ENCODE measurements at regions not wholly inside any gene's neighbourhood (a gene's known extent, or its start where the extent isn't known, plus 50 kb on each side); places are given as distances from the start of the nearest gene placed in this dataset.
"Not testable (repeated sequence)": the region's sequence is repeated elsewhere in the genome, so short reads cannot be mapped to it uniquely, and the experiment has no call there.

DNA sequence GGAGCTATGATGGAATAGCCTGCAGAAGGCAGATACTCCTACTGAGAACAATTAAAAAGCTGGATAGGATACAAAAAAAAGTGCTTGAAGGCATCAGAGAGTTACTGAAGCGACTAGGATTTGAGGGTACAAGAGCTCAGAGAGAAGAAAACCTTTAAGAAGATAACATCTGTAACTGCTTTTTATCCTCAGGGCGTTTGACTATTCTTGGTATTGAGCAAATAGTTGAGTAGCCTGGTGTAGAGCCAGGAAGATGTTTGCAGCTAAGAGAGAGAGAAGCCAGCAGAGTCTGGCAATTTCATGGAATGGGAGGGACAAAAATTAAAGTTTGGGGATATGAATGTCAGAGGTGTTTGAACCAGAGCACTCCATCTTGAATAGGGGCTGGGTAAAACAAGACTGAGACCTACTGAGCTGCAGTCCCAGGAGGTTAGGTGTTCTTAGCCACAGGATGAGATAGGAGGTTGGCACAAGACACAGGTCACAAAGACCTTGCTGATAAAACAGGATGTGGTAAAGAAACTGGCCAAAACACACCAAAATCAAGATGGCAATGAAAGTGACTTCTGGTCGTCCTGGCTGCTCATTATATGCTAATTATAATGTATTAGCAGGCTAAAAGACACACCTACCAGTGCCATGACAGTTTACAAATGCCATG is 428.8 kb downstream of the SH2D4B start:
- H3K4me1 Mint-ChIP-seq (ENCODE audit: low read depth): no peaks in the 10 kb centered on the region
- DNase-seq (no peak), ATAC-seq (no peak)
- no peak overlapping the region for H3K27ac Mint-ChIP-seq
- H3K27me3 Mint-ChIP-seq (ENCODE audit: low read depth): no peaks in the 10 kb centered on the region
- no peak overlapping the region for H3K4me3 Mint-ChIP-seq
- CTCF ChIA-PET: no interaction called here
- no peaks in the 10 kb centered on the region for H3K36me3 Mint-ChIP-seq (ENCODE audit: low read depth)
- H3K9me3 Mint-ChIP-seq (ENCODE audit: insufficient read depth): no peaks in the 10 kb centered on the region
- POLR2A ChIA-PET: no interaction called here

DNA sequence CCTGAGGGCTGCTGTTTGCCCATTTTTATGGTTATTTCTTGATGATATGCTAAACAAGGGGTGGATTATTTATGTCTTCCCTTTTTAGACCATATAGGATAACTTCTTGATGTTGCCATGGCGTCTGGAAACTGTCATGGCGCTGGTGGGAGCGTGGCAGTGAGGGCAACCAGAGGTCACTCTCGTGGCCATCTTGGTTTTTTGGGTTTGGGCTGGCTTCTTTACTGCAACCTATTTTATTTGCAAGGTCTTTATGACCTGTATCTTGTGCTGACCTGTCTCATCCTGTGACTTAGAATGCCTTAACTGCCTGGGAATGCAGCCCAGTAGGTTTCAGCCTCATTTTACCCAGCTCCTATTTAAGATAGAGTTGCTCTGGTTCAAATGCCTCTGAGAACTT is 429.7 kb downstream of the SH2D4B start:
- H3K9me3 Mint-ChIP-seq (ENCODE audit: insufficient read depth); H3K27ac Mint-ChIP-seq; H3K4me3 Mint-ChIP-seq; ATAC-seq; H3K36me3 Mint-ChIP-seq (ENCODE audit: low read depth); H3K4me1 Mint-ChIP-seq (ENCODE audit: low read depth); H3K27me3 Mint-ChIP-seq (ENCODE audit: low read depth); CTCF ChIA-PET; POLR2A ChIA-PET; DNase-seq: not testable (repeated sequence)

DNA sequence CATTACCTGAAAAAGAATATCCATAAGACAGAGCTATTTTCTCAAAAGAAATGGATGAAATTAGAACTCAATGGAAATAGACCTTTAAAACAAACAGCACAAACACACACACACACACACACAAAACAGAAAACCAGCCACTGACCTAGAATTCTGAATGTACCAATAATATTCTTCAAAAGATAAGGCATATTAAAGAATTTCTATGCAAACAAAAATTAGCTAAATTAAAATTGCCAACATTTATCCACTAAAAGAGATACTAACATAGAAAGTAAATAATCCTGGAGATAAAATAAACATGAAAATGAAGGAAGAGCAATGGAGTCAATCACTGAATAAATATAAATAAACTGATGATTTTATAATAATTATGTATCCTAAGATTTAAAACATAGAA is 431.2 kb downstream of the SH2D4B start:
- Mint-ChIP-seq H3K4me1 (ENCODE audit: low read depth) (no peaks in the 10 kb centered on the region), H3K27me3 (ENCODE audit: low read depth) (no peaks in the 10 kb centered on the region), H3K27ac (no peak overlapping the region)

DNA sequence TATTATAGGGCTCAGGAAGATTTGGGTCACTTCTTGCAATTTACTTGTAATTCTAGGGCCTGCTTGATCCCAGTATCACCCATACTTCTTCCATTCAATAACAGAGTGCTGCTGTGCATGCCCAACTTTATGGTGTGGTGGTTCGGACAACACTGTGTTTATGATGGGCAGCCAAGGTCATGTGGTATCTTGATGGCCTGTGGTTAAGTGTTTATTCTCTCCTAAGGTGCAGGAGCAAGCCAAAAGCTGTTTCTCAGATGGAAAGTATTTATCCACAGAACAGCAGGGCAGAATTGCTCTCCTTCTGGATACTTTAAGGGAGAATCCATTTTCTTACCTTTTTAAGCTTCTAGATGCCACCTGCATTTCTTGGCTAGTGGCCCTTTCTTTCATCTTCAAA is 433.8 kb downstream of the SH2D4B start:
- no peaks in the 10 kb centered on the region for H3K36me3 Mint-ChIP-seq (ENCODE audit: low read depth)
- POLR2A ChIA-PET: no interaction called here
- no peak for DNase-seq
- H3K9me3 Mint-ChIP-seq (ENCODE audit: insufficient read depth): no peaks in the 10 kb centered on the region
- CTCF ChIA-PET: no interaction called here
- no peaks in the 10 kb centered on the region for H3K27me3 Mint-ChIP-seq (ENCODE audit: low read depth)
- ATAC-seq: no peak
- no peak overlapping the region for H3K4me3 Mint-ChIP-seq
- H3K4me1 Mint-ChIP-seq (ENCODE audit: low read depth): no peaks in the 10 kb centered on the region
- no peak overlapping the region for H3K27ac Mint-ChIP-seq

More for the DNA sequence above, 431.2 kb downstream of the SH2D4B start:
- Mint-ChIP-seq H3K9me3 (ENCODE audit: insufficient read depth) (no peaks in the 10 kb centered on the region), H3K36me3 (ENCODE audit: low read depth) (no peaks in the 10 kb centered on the region), H3K4me3 (no peak overlapping the region)
- no peak for ATAC-seq
- no peak for DNase-seq
- CTCF ChIA-PET: no interaction called here
- POLR2A ChIA-PET: no interaction called here

DNA sequence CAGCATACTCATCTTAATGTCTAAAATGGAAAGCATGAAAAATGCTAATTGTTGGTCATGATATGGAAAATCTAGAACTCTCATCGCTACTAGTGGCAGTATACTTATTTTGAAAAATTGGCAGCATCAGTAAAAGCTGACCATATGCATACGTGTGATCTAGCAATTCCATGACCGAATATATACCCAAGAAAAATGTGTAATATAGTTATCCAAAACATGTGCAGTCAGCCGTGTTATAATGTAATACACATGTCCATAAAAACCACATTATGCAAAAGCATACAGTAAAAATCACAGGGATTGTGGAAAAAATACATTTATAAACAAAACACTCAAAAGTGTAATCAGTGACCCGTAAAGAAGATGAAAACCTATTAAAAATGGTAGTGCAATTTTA is 439.0 kb downstream of the SH2D4B start:
- DNase-seq: no peak
- H3K27ac Mint-ChIP-seq: no peak overlapping the region
- H3K4me1 Mint-ChIP-seq (ENCODE audit: low read depth): no peaks in the 10 kb centered on the region
- ChIA-PET POLR2A (no interaction called here), CTCF (no interaction called here)
- no peak for ATAC-seq
- no peaks in the 10 kb centered on the region for H3K9me3 Mint-ChIP-seq (ENCODE audit: insufficient read depth)
- no peaks in the 10 kb centered on the region for H3K36me3 Mint-ChIP-seq (ENCODE audit: low read depth)
- no peak overlapping the region for H3K4me3 Mint-ChIP-seq
- peaks cover 2% of the 10 kb centered on the region for H3K27me3 Mint-ChIP-seq (ENCODE audit: low read depth)

DNA sequence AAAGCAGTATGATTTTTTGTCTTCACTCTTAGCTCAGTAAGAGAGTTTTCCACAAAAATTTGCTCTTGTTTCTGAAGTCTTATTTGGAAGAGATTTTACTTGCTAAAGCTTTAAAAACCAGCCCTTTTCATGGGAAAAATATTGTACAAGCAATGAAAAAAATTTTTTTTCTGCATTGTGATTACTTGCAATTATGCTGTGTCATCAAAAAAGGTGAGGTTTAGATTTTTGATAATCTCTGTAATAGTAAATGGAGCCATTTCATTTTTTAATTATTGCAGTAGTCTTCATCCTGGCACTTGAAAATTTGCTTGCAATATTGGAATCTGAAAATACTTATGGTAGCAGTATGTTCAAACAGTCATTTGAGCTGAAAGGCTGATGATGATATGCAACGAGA is 447.4 kb downstream of the SH2D4B start:
- Mint-ChIP-seq H3K36me3 (ENCODE audit: low read depth) (no peaks in the 10 kb centered on the region), H3K27me3 (ENCODE audit: low read depth) (peaks cover 2% of the 10 kb centered on the region), H3K27ac (no peak overlapping the region), H3K4me3 (no peak overlapping the region), H3K4me1 (ENCODE audit: low read depth) (no peaks in the 10 kb centered on the region), H3K9me3 (ENCODE audit: insufficient read depth) (no peaks in the 10 kb centered on the region)
- CTCF ChIA-PET: no interaction called here
- ATAC-seq: no peak
- no peak for DNase-seq
- POLR2A ChIA-PET: no interaction called here

DNA sequence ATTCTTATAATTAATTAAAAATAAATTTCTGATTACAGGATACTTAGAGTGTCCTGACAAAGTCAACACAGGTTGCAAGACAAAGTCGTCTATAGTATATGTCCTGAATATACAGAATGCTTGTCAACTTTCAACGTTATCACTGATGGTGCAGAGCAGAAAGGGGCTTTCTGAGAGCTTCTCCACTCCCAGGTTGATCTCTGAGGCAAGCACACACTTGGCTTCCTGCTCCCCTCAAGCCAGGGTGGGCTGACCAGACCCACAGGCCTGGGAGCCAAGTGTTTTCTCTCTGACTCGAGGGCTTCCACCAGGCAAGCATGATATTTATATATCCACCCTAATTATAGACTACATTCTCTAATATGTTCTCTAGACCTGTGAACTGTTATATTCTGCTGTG is 448.9 kb downstream of the SH2D4B start:
- H3K4me3 Mint-ChIP-seq: no peak overlapping the region
- no peak overlapping the region for H3K27ac Mint-ChIP-seq
- H3K9me3 Mint-ChIP-seq (ENCODE audit: insufficient read depth): no peaks in the 10 kb centered on the region
- H3K27me3 Mint-ChIP-seq (ENCODE audit: low read depth): no peaks in the 10 kb centered on the region
- DNase-seq (no peak), ATAC-seq (no peak)
- ChIA-PET POLR2A (no interaction called here), CTCF (no interaction called here)
- H3K4me1 Mint-ChIP-seq (ENCODE audit: low read depth): no peaks in the 10 kb centered on the region
- no peaks in the 10 kb centered on the region for H3K36me3 Mint-ChIP-seq (ENCODE audit: low read depth)

DNA sequence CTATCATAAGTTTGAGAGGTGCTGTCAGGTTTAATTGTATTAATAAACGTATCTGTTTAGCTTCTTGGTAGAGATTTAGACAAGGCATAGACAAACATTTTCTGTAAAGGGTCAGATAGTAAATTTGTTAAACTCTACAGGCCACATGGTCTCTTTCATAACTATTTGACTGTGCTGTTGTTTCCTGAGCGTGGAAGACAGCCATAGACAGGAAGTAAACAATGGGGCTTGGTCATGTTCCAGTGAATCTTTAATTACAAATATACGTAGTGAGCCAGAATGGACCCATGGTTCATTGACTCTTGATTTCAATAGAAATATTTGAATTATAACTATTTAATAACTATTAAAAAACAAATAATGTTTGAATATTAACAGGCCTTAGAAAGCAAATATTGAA is 451.1 kb downstream of the SH2D4B start:
- H3K27ac Mint-ChIP-seq: no peak overlapping the region
- no peaks in the 10 kb centered on the region for H3K4me1 Mint-ChIP-seq (ENCODE audit: low read depth)
- DNase-seq (no peak), ATAC-seq (no peak)
- H3K9me3 Mint-ChIP-seq (ENCODE audit: insufficient read depth): no peaks in the 10 kb centered on the region
- ChIA-PET CTCF (no interaction called here), POLR2A (no interaction called here)
- no peaks in the 10 kb centered on the region for H3K27me3 Mint-ChIP-seq (ENCODE audit: low read depth)
- H3K4me3 Mint-ChIP-seq: no peak overlapping the region
- H3K36me3 Mint-ChIP-seq (ENCODE audit: low read depth): no peaks in the 10 kb centered on the region

DNA sequence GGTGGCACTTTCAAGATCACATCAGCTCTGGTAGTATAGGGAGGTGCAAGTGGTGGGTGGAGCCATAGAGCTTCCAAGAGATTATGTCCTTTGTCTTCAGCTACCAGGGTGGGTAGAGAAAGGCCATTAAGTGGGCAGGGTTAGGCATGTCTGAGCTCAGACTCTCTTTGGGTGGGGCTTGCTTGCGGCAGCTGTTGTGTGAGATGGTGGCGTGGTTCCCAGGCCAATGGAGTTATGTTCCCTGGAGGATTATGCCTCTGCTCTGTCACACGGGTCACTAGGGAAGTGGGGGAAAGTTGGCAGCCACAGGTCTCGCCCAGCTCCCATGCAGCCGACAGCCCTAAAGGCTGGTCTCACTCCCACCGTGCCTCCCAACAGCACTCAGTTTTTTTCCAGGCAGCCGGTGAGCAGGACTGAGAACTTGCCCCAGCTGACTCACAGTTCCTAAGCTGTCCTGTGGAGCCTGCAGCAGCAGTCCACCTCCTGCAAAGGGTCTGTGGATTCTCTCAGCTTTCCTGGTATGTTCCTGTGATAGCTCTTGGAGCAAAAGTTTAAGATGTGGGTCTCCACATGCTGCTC is 459.0 kb downstream of the SH2D4B start:
- Mint-ChIP-seq H3K36me3 (ENCODE audit: low read depth) (no peaks in the 10 kb centered on the region), H3K4me1 (ENCODE audit: low read depth) (no peaks in the 10 kb centered on the region)

DNA sequence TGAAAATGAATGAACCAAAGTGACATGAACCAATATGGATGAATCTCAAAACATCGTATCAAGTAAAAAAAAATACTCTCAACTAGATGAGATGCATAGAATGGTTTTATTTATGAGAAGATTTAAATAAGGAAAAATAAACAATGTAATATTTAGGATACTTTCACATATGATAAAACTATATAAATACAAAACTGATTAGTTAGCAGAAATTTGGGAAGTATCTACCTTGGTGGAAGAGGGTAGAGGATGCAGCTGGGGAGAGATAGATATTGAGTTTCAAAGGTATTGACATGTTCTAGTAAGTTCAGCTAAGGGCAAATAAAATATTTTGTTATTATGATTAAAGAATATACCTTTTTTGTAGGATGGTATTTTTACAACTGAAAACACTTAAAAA is 463.1 kb downstream of the SH2D4B start:
- no peaks in the 10 kb centered on the region for H3K36me3 Mint-ChIP-seq (ENCODE audit: low read depth)
- H3K27ac Mint-ChIP-seq: no peak overlapping the region
- DNase-seq (no peak), ATAC-seq (no peak)
- no peaks in the 10 kb centered on the region for H3K4me1 Mint-ChIP-seq (ENCODE audit: low read depth)
- POLR2A ChIA-PET: no interaction called here
- H3K27me3 Mint-ChIP-seq (ENCODE audit: low read depth): no peaks in the 10 kb centered on the region
- CTCF ChIA-PET: interaction anchor here (1.0 kb wide), 1 partner anchor 18 kb away, joined by 3 read pairs; no protein-coding TSS in a partner anchor
- H3K9me3 Mint-ChIP-seq (ENCODE audit: insufficient read depth): no peaks in the 10 kb centered on the region
- H3K4me3 Mint-ChIP-seq: no peak overlapping the region

More for the DNA sequence above, 459.0 kb downstream of the SH2D4B start:
- Mint-ChIP-seq H3K27ac (no peak overlapping the region), H3K27me3 (ENCODE audit: low read depth) (no peaks in the 10 kb centered on the region), H3K9me3 (ENCODE audit: insufficient read depth) (no peaks in the 10 kb centered on the region), H3K4me3 (no peak overlapping the region)
- POLR2A ChIA-PET: no interaction called here
- no peak for ATAC-seq
- no peak for DNase-seq
- CTCF ChIA-PET: no interaction called here

DNA sequence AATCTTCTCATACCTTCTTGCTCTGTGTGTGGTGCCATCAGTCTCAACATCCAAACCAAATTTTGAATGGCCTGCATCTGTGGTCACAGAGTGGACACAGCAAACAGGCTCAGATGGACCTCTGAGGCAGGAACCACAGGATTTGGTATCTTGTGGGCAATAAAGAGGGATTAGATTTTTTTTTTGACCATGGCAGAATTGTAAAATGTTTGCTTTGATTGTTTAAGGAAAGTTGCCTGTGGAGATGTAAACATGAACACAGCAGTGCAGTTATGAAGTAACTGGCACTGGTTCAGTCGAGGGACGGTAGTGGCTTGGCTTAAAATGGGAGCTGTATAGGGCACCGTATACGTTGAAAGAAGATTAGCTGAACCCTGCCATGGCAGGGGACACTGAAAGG is 464.7 kb downstream of the SH2D4B start:
- Mint-ChIP-seq H3K36me3 (ENCODE audit: low read depth) (no peaks in the 10 kb centered on the region), H3K27me3 (ENCODE audit: low read depth) (no peaks in the 10 kb centered on the region), H3K4me3 (no peak overlapping the region), H3K4me1 (ENCODE audit: low read depth) (no peaks in the 10 kb centered on the region), H3K27ac (no peak overlapping the region), H3K9me3 (ENCODE audit: insufficient read depth) (no peaks in the 10 kb centered on the region)
- no peak for DNase-seq
- ChIA-PET POLR2A (no interaction called here), CTCF (no interaction called here)
- no peak for ATAC-seq

DNA sequence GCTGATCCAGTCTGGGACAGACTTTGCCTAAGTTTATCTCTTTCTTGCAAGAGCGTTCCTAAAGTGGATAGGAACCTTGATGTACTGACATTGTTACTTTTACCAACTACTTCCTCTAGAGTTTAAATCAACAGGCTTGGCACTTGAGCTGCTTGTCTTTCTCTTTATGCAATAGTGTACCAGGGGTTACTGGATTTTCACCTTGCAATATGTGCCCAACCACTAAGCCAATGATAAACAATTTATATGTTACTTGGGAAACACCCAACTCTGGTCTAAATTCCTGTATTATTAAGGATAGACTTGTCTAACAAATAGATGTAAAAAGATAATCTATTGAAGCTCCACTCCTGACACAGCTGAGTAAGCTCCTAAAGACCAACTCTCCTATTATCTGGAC is 470.2 kb downstream of the SH2D4B start:
- ATAC-seq (no peak), DNase-seq (no peak)
- Mint-ChIP-seq H3K4me1 (ENCODE audit: low read depth) (no peaks in the 10 kb centered on the region), H3K4me3 (no peak overlapping the region), H3K36me3 (ENCODE audit: low read depth) (no peaks in the 10 kb centered on the region), H3K27me3 (ENCODE audit: low read depth) (no peaks in the 10 kb centered on the region), H3K27ac (no peak overlapping the region), H3K9me3 (ENCODE audit: insufficient read depth) (no peaks in the 10 kb centered on the region)
- ChIA-PET POLR2A (no interaction called here), CTCF (interaction anchor here (3.6 kb wide), 1 partner anchor 11 kb away, joined by 12 read pairs; no protein-coding TSS in a partner anchor)

DNA sequence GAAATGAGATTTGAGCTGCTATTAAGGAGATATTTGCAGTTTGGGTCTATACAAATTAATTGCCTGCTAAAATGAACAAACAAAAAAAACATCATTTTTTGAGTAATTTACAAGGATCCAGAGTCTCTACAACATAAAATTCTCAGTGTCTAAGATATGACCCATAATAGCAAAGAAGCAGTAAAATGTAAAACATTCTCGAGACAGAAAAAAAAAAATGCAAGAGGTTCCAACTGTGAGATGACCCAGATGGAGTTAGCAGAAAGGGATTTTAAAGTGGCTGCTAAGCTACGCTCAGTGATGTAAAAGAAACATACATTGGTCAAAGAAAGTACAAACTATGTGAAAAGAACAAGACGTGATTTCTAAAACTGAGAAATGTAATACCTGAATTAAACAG is 471.0 kb downstream of the SH2D4B start:
- H3K4me3 Mint-ChIP-seq: no peak overlapping the region
- DNase-seq (no peak), ATAC-seq (no peak)
- no peak overlapping the region for H3K27ac Mint-ChIP-seq
- no peaks in the 10 kb centered on the region for H3K4me1 Mint-ChIP-seq (ENCODE audit: low read depth)
- H3K36me3 Mint-ChIP-seq (ENCODE audit: low read depth): no peaks in the 10 kb centered on the region
- H3K27me3 Mint-ChIP-seq (ENCODE audit: low read depth): no peaks in the 10 kb centered on the region
- H3K9me3 Mint-ChIP-seq (ENCODE audit: insufficient read depth): no peaks in the 10 kb centered on the region
- CTCF ChIA-PET: interaction anchor here (3.6 kb wide), 1 partner anchor 10 kb away, joined by 12 read pairs; no protein-coding TSS in a partner anchor
- POLR2A ChIA-PET: interaction anchor here (0.6 kb wide), 1 partner anchor 559 kb away, joined by 5 read pairs; no protein-coding TSS in a partner anchor

Measured in activated CD8-positive, alpha-beta T cell treated with anti-CD3 and anti-CD28 coated beads, Interleukin-2, amount 10 ng/mL, durations not matched to agents 7 days and 5 days (primary cell).